ENCODE measurements at regions not wholly inside any gene's neighbourhood (a gene's known extent, or its start where the extent isn't known, plus 50 kb on each side); places are given as distances from the start of the nearest gene placed in this dataset.

DNA sequence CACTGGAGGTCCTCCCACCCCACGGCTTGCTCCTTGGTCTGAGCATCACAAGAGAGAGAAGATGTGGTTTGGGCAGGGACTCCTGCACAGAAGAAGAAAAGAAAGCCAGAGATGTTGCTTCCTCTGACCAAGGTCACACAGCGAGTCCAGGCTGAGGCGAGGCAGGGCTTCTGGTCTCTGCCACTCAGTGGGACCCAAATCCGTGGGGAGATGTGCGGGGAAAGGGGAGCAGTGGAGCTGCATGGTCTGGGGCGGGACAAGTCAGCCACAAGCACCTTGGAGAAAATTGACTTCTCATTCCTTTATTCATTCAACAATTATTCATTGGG is 150.9 kb downstream of the C9orf50 start:
- Histone ChIP-seq H3K4me2 (ENCODE audit: low read depth, low read length) (no peak overlapping the region), H2AFZ (ENCODE audit: low read length) (no peak overlapping the region), H3K9ac (ENCODE audit: low read length) (no peak overlapping the region), H3K27ac (ENCODE audit: low read length) (no peak overlapping the region), H3K9me3 (replicated peaks; ENCODE audit: insufficient read depth, low read length) (no peaks in the 10 kb centered on the region), H4K20me1 (ENCODE audit: insufficient read depth, low read length) (no peaks in the 10 kb centered on the region), H3K79me2 (ENCODE audit: low read length) (no peaks in the 10 kb centered on the region), H3K27me3 (replicated peaks; ENCODE audit: insufficient read depth, low read length) (peaks cover 4% of the 10 kb centered on the region; the same call in 1 of the 2 replicates), H3K4me1 (ENCODE audit: low read length) (0 out of 2 replicates have a peak, but pooled peaks cover 2% of the 10 kb centered on the region), H3K36me3 (replicated peaks; ENCODE audit: insufficient read depth, low read length) (no peaks in the 10 kb centered on the region), H3F3A (ENCODE audit: insufficient read depth, low read length) (no peaks in the 10 kb centered on the region), H3K9me2 (replicated peaks; ENCODE audit: insufficient read depth, low read length) (no peaks in the 10 kb centered on the region), H3K4me3 (ENCODE audit: low read length) (no peak overlapping the region)
- TF ChIP-seq EZH2phosphoT487 (IDR thresholded peaks at IDR 0.05; ENCODE audit: low read length) = no peak
- TF ChIP-seq, protein P1, sequence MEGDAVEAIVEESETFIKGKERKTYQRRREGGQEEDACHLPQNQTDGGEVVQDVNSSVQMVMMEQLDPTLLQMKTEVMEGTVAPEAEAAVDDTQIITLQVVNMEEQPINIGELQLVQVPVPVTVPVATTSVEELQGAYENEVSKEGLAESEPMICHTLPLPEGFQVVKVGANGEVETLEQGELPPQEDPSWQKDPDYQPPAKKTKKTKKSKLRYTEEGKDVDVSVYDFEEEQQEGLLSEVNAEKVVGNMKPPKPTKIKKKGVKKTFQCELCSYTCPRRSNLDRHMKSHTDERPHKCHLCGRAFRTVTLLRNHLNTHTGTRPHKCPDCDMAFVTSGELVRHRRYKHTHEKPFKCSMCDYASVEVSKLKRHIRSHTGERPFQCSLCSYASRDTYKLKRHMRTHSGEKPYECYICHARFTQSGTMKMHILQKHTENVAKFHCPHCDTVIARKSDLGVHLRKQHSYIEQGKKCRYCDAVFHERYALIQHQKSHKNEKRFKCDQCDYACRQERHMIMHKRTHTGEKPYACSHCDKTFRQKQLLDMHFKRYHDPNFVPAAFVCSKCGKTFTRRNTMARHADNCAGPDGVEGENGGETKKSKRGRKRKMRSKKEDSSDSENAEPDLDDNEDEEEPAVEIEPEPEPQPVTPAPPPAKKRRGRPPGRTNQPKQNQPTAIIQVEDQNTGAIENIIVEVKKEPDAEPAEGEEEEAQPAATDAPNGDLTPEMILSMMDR (IDR thresholded peaks at IDR 0.05; ENCODE audit: low read length) = no peak
- no peak for TF ChIP-seq EZH2 (optimal IDR thresholded peaks at IDR 0.05; ENCODE audit: low read depth, low read length)
- DNase-seq = no peak

DNA sequence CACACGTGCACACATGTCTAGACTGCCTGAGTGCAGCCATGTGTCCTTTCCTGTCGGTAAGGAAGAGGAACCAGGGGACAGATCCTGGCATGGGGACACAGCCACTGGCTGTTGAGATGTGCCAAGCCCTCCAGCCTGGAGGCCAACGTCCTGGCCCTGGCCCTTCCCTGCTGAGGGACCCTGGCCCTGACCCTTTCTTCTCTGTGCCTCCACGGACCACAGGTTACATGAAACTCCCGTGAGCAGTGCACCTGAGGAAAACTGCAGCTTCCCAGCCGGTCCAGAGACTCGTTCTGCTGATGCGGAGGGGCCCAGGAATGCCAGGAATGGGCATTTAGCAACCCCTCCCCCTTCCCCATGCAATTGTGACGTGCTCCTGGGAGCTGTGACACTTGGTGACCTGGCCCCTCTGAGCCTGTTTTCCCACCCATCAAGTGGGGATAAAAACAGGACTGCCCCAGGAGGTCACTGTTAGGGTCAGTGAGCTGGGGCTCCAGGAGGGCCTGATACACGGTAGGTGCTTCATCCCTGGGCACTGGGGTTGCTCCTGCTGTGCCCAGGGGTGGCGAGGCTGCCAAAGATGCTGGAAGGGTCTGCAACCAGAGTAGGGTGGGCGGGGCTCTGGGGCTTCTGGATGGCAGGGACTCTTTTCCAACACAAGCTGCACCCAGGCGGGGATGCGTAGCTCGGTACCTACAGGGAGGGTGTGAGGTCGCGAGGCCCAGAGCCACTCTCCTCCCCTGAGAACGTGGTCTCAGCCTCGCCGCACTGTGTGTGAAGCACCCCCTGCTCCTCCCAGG is 151.5 kb downstream of the C9orf50 start:
- Histone ChIP-seq H3K4me1 (ENCODE audit: low read length) (no peaks in the 10 kb centered on the region), H3K9ac (ENCODE audit: low read length) (no peak overlapping the region), H3F3A (ENCODE audit: insufficient read depth, low read length) (no peaks in the 10 kb centered on the region), H3K9me3 (replicated peaks; ENCODE audit: insufficient read depth, low read length) (no peaks in the 10 kb centered on the region), H3K4me2 (ENCODE audit: low read depth, low read length) (no peak overlapping the region), H4K20me1 (ENCODE audit: insufficient read depth, low read length) (no peaks in the 10 kb centered on the region), H2AFZ (ENCODE audit: low read length) (no peak overlapping the region), H3K9me2 (replicated peaks; ENCODE audit: insufficient read depth, low read length) (no peaks in the 10 kb centered on the region), H3K27me3 (replicated peaks; ENCODE audit: insufficient read depth, low read length) (peaks cover 4% of the 10 kb centered on the region; the same call in 1 of the 2 replicates), H3K4me3 (ENCODE audit: low read length) (no peak overlapping the region), H3K27ac (ENCODE audit: low read length) (no peak overlapping the region), H3K79me2 (ENCODE audit: low read length) (no peaks in the 10 kb centered on the region), H3K36me3 (replicated peaks; ENCODE audit: insufficient read depth, low read length) (no peaks in the 10 kb centered on the region)
- no peak for TF ChIP-seq EZH2phosphoT487 (IDR thresholded peaks at IDR 0.05; ENCODE audit: low read length)
- no peak for TF ChIP-seq EZH2 (optimal IDR thresholded peaks at IDR 0.05; ENCODE audit: low read depth, low read length)
- TF ChIP-seq, protein P1 (IDR thresholded peaks at IDR 0.05; ENCODE audit: low read length) = no peak
- DNase-seq = no peak

DNA sequence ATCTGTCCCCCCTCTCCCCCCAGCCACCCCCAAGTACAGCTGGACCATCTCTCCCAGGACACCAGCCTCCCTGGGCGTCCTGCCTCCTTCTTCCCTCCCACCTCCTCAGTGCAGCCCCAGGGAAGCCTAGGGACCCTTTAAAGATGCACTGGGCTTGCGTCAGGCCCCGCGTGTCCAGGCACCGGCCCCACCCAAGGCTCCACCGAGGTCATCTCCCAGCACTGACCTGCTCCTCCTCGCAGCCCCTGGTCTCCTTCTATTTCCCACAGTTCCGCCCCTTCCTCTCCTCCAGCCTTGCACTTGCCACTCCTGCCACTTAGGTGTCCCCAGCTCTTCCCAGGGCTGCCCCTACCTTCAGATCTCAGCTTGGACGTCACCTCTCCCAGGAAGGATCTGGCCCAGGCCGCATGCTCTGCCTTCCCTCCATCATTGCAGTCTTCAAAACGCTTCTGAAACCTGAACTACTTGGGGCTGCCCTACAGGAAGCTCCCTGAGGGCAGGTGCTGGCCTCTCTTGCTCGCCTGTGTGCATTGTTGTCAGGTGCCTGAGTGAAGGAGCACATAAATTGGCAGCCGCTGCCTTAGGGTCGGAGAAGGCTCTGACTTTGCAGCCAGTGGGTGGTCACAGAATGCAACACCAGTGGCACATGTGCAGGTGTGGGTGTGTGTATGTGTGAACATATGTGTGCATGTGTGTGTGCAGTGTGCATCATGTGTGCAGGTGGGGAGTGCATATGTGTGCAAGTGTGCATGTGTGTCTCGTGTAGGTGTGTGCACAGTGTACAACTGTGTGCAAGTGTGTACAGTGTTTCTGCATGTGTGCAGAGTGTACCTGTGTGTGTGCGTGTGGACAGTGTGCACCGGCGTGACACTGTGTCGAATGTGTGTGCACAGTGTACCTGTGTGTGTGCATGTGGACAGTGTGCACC is 152.9 kb downstream of the C9orf50 start:
- Histone ChIP-seq H3K9me3 (replicated peaks; ENCODE audit: insufficient read depth, low read length) (no peaks in the 10 kb centered on the region), H3F3A (ENCODE audit: insufficient read depth, low read length) (no peaks in the 10 kb centered on the region), H3K9ac (ENCODE audit: low read length) (no peak overlapping the region), H3K36me3 (replicated peaks; ENCODE audit: insufficient read depth, low read length) (no peaks in the 10 kb centered on the region), H3K9me2 (replicated peaks; ENCODE audit: insufficient read depth, low read length) (no peaks in the 10 kb centered on the region), H3K27me3 (replicated peaks; ENCODE audit: insufficient read depth, low read length) (no peaks in the 10 kb centered on the region), H2AFZ (ENCODE audit: low read length) (no peak overlapping the region), H3K27ac (ENCODE audit: low read length) (no peak overlapping the region), H3K4me1 (ENCODE audit: low read length) (no peaks in the 10 kb centered on the region), H4K20me1 (ENCODE audit: insufficient read depth, low read length) (no peaks in the 10 kb centered on the region), H3K4me3 (ENCODE audit: low read length) (no peak overlapping the region), H3K4me2 (ENCODE audit: low read depth, low read length) (no peak overlapping the region), H3K79me2 (ENCODE audit: low read length) (no peaks in the 10 kb centered on the region)
- no peak for DNase-seq
- TF ChIP-seq, protein P1 (IDR thresholded peaks at IDR 0.05; ENCODE audit: low read length) = no peak
- TF ChIP-seq EZH2phosphoT487 (IDR thresholded peaks at IDR 0.05; ENCODE audit: low read length) = no peak

Measured in MM.1S (cell line).